NB4 (cell line): ENCODE measurements at regions not wholly inside any gene's neighbourhood (a gene's known extent, or its start where the extent isn't known, plus 50 kb on each side); places are given as distances from the start of the nearest gene placed in this dataset.

Source experiments
- DNase-seq: peaks from one replicate; pipeline ENCODE4 v3.0.0; 2010; ENCODE audit warnings: low read depth
- H3K4me3 ChIP-seq: one replicate; pipeline ENCODE4 v1.5.1; 2011; ENCODE audit warnings: mild to moderate bottlenecking, low read depth, low read length, moderate library complexity
- MYC ChIP-seq: IDR thresholded peaks from 2 replicates; pipeline ENCODE4 v1.6.1; 2011; ENCODE audit warnings: low read depth, low read length
- POLR2A ChIP-seq: IDR thresholded peaks from 2 replicates; pipeline ENCODE4 v1.6.1; 2011; ENCODE audit warnings: mild to moderate bottlenecking; ENCODE audit not compliant: insufficient read length; ENCODE audit errors: extremely low read depth
- TF ChIP-seq, protein P1 (sequence below): IDR thresholded peaks from one replicate; pipeline ENCODE4 v1.5.1; 2012; ENCODE audit warnings: low read depth, low read length
- TF ChIP-seq, protein P2 (sequence below): IDR thresholded peaks from 2 replicates; pipeline ENCODE4 v1.6.1; 2011; ENCODE audit warnings: low read depth, low read length

DNA sequence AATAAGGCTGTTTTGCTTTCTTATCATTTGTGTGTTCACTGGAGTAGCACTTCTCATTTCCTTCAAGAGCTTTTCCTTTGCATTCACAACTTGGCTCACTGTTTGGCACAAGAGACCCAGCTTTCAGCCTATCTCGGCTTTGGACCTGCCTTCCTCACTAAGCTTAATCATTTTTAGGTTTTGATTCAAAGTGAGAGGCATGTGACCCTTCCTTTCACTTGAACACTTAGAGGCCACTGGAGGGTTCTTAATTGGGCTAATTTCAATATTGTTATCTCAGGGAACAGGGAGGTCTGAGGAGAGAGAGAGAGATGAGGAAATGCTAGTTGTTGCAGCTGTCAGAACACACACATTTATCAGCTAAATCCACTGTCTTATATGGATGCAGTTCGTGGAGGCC, 82.9 kb upstream of the SCAF8 start:
- no peak for DNase-seq
- TF ChIP-seq POLR2A, result no peak
- no peak for TF ChIP-seq MYC
- TF ChIP-seq, protein P1, sequence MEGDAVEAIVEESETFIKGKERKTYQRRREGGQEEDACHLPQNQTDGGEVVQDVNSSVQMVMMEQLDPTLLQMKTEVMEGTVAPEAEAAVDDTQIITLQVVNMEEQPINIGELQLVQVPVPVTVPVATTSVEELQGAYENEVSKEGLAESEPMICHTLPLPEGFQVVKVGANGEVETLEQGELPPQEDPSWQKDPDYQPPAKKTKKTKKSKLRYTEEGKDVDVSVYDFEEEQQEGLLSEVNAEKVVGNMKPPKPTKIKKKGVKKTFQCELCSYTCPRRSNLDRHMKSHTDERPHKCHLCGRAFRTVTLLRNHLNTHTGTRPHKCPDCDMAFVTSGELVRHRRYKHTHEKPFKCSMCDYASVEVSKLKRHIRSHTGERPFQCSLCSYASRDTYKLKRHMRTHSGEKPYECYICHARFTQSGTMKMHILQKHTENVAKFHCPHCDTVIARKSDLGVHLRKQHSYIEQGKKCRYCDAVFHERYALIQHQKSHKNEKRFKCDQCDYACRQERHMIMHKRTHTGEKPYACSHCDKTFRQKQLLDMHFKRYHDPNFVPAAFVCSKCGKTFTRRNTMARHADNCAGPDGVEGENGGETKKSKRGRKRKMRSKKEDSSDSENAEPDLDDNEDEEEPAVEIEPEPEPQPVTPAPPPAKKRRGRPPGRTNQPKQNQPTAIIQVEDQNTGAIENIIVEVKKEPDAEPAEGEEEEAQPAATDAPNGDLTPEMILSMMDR, result no peak
- TF ChIP-seq, protein P2, sequence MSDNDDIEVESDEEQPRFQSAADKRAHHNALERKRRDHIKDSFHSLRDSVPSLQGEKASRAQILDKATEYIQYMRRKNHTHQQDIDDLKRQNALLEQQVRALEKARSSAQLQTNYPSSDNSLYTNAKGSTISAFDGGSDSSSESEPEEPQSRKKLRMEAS, result no peak

DNA sequence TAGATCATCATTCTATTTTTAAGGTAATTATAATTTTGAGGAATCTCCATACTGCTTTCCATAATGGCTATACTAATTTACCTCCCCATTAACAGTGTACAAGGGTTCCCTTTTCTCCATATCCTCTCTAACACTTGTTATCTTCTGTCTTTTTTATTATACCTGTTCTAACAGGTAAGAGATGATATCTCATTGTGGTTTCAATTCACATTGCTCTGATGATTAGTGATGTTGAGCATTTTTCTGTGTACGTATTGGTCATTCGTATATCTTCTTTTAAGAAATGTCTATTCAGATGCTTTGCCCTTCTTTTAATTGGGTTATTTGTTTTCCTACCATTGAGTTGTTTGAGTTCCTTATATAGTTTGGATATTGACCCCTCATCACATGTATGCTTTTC, 81.6 kb upstream of the SCAF8 start:
- H3K4me3 ChIP-seq, result no peak overlapping the region
- TF ChIP-seq, protein P1, result no peak
- TF ChIP-seq POLR2A (no peak), MYC (no peak)
- TF ChIP-seq, protein P2, result no peak
- no peak for DNase-seq

More for the DNA sequence above, 82.9 kb upstream of the SCAF8 start:
- H3K4me3 ChIP-seq, result no peak overlapping the region

DNA sequence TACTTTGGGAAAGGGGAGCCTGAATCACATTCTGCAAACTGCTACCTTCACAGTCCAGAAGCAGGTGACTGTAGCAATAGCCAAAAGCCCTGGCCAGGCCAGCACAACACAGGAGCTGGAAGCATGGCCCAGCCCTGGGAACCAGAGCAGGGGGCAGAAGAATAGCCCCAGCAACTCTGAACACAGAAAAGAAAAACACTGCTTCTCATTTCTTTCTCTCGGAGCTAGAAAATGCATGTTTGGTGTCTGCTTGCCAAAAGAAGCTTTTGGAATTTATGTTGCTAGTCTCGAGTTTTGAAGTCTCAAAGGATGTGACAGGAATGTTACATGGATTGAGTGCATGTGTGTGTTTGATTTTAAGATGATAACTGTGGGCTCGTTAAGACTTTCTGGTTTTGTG, 79.8 kb upstream of the SCAF8 start:
- TF ChIP-seq, protein P1, result no peak
- TF ChIP-seq, protein P2, result no peak
- TF ChIP-seq POLR2A (no peak), MYC (no peak)
- no peak overlapping the region for H3K4me3 ChIP-seq
- DNase-seq, result no peak

DNA sequence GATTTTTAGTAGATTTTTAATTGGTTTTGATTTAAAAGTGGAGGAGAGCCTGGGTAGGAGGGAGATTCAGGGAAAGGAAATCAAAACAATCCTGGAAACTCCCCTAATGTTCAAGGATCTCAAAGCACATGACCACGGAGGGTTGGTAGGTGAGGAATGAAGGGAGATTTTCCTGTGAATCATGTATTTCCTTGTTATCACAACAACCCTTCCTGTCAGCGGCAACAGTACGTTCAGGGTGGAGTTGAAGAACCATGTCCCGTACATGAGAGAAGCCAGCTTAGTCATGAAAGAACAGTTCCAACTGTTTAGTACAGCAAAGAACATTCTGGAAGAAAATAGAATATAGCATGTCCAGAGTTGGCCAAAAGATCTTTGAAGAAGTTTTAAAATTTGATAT, 79.4 kb upstream of the SCAF8 start:
- H3K4me3 ChIP-seq, result no peak overlapping the region
- DNase-seq, result no peak
- TF ChIP-seq MYC, result no peak
- TF ChIP-seq, protein P1, result no peak
- TF ChIP-seq, protein P2, result no peak
- TF ChIP-seq POLR2A, result no peak

DNA sequence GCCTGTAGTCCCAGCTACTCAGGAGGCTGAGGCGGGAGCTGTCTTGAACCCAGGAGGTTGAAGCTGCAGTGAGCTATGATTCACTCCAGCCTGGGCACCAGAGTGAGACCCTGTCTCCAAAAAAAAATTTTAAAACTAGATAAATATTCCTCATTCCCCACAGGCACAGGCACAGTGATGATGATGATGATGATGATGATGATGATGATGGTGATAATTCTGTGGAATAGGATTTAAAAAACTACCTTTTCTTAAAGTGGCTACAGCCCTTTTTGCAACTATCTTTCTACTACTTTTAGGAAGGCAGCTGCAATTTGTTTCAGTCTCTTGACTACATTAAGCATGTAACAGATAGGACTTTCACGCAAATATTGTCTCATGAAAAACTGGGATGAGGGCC, 76.6 kb upstream of the SCAF8 start:
- no peak overlapping the region for H3K4me3 ChIP-seq
- DNase-seq, result no peak
- TF ChIP-seq MYC, result no peak
- no peak for TF ChIP-seq POLR2A
- TF ChIP-seq, protein P1, result no peak
- TF ChIP-seq, protein P2, result no peak

DNA sequence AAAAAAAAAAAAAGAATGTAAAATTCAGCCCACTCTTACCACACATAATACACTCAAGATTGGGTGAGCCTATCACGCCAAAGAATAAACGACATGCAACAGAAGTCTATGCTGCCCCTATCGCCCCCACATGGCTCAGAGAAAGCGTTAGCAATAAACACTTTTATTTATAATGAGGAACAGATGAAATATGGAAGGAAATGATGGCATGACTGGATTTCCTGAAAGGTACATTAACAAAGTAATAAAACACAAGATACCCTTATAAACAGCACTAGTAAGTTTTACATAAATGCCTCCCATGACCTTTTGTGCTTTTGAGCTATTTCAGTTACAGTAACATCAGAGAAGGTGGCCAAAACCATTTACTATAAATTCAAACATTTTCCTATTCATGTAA, 71.4 kb upstream of the SCAF8 start:
- DNase-seq, result no peak
- no peak overlapping the region for H3K4me3 ChIP-seq
- TF ChIP-seq MYC (no peak), POLR2A (no peak)
- TF ChIP-seq, protein P2, result no peak
- TF ChIP-seq, protein P1, result no peak
